HG02852 (cell line): ENCODE measurements at regions not wholly inside any gene's neighbourhood (a gene's known extent, or its start where the extent isn't known, plus 50 kb on each side); places are given as distances from the start of the nearest gene placed in this dataset.

Experiments used
- ATAC-seq: cut with Tn5 transposase; IDR thresholded peaks from one replicate; pipeline ENCODE4 v1.9.1; 2021; ENCODE audit warnings: mild to moderate bottlenecking, moderate library complexity; ENCODE audit not compliant: unreplicated experiment

- ATAC-seq = no peak
These were observed 269.4 kb upstream of the LRATD1 start for GRCh38 chr2:14363137-14363536.

DNA sequence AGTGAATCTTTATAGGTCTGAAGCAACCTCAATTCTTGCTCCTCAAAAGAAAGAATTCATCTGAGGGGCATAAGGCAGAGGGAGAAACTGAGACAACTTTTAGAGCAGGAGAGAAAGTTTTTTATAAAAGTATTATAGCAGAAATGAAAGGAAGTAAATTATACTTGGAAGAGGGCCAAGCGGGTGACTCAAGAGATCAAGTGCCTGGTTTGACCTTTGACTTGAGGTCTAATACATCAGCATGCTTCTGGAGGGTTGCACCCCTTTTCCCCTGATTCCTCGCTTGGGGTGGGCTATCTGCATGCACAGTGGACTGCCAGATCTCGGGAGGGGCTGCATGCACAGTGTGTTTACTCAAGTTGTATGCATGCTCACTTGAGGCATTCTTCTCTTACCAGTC is 268.5 kb upstream of the LRATD1 start:
- ATAC-seq = no peak

DNA sequence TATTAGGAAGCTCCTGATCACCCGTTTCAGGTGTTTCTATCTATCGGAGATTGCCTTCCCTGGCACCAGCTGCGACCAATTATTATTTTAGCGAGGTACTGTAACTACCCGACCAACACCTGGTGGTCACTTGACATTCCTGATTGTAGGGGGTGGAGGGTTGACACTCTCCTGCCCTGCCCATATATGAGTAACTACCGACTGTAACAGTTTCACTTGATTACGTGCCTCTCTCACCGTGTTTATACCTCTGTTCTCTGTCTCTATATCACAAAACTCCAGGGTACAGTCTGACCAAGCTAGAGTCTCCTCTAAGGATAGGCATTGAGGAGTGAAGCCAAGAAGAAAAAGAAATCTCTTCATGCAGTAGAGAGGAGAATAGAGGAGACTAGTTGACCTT is 268.0 kb upstream of the LRATD1 start:
- no peak for ATAC-seq

GRCh38 chr2:14385043-14385442 is 247.5 kb upstream of the LRATD1 start:
- ATAC-seq = no peak

GRCh38 chr2:14387332-14387731 is 245.2 kb upstream of the LRATD1 start:
- ATAC-seq = no peak

- ATAC-seq = no peak
These were observed 243.8 kb upstream of the LRATD1 start for GRCh38 chr2:14388724-14389123.

DNA sequence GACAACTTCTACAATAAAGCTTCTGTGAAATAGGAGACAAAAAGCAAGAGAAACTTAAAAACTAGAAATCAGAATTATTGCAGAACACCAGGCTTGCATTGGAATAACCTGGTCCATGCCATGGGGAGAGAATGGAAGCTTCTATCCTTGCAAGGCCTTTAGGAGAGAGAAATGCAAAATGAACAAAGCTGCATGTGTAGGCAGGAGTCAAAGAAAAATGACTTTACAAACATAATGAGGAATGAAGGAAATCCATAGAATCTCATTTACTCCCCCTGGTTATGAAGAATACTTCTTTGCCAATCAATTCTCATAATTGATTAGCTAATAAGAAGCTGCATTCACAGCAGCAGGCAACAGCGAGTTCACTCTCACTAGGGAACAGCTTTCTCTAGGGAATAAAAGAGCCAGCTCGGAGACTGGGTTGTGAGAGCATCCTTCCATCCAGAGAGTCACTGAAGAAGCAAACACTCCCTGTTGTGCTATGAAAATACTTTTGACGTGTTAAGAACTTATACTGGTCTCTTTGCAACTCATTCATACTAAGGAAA is 235.9 kb upstream of the LRATD1 start:
- no peak for ATAC-seq

GRCh38 chr2:14398641-14399040 is 233.9 kb upstream of the LRATD1 start:
- ATAC-seq = no peak

- ATAC-seq = no peak
These were observed 230.6 kb upstream of the LRATD1 start for GRCh38 chr2:14401873-14402272.

- no peak for ATAC-seq
These were observed 223.8 kb upstream of the LRATD1 start for GRCh38 chr2:14408695-14409094.

DNA sequence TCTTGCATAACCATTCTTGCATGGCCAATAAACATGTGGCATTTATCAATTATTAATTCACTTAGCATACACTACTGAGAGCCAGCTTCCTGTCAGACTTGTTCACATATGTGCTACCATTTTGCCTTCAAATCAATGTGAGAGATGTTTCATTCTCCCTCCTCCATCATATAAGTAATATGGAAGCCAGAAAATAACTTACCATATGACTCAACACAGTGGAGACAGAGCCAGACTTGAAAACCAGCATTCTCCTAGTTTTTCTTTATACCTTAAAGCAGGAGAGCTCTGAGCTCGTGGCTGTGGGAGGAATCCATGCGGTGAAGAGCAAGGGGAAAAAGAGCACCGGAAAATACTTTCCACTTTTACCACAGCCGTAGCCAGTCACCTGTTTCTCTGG is 215.0 kb upstream of the LRATD1 start:
- no peak for ATAC-seq

DNA sequence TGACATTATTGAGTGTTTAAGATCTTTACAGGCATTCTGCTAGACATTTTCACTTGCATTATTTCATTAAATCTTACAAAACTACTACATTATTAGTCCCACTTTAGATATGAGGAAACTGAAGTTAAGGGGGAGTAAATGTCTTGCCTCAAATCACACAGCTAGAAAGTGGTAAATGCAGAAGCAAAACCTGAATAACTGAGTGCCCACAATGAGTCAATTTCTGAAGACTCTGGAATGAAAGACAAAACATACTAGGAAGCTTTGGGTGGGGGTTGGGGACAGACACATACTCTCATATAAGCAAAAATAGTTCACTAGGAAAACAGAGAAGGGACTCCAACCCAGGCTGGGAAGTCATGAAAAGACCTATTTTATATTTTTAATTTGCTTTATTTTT is 214.4 kb upstream of the LRATD1 start:
- ATAC-seq = no peak

DNA sequence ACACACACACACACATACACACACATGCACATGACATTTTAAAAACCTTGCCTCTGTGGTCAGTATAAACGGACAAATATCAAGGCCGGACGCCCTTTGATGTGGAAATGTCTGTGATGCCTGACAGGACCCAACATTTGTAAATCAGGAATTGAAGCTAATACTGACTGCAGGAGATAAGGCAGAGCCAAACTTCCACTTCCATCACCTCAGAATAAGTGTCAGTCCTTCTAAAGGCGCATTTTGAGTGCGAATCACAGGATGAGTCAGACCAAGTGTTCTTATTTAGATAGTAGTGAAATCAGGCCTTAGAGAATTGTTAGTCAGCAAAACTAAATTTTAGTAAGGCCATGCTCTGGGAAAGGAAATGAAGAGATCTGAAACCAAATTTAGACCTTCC is 211.7 kb upstream of the LRATD1 start:
- peak; percentile 56 for ATAC-seq

- ATAC-seq = no peak
These were observed 210.1 kb upstream of the LRATD1 start for GRCh38 chr2:14422426-14422825.

GRCh38 chr2:14423145-14423906 is 209.2 kb upstream of the LRATD1 start:
- no peak for ATAC-seq

DNA sequence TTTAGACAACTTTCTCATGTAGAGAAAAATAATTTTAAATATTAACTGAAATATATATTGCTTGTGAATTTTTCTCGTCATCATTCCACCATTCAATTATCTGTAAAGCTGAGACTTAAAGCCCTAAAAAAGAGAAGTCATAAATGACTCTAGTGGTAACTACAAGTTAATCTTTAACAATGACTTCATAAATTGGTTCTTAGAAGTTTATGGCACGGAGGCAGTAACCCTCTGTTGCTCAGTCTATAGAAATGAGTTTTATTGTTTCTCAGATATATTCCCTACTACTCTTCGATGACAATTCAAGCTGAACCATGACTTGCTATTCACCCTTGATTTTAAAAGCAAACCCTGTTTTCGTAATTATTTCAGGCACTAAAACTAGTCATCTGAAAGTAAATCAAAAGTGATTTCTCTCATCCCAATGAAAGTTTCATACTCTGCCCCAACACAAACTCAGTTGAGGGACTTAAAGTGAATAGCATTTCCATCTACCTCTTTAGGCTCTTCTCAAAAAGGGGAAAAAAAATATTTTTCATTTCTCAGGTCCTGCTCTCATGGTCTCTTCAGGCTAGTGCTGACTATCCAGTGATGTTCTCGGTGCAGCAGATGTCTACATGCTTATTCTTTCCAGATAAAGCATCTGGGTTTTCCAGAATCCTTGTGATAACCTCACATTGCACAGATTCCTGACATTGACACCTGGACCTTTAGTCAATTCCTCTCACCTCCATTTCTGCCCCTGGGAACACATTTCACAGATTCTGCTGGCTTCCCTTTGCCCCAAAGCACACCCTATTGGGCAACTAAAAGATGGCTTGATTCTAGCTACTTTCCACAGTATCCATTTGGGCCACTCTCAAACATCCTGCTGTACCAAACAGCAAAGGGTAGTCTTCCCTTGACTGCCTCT is 207.8 kb upstream of the LRATD1 start:
- peak; percentile 39 for ATAC-seq

DNA sequence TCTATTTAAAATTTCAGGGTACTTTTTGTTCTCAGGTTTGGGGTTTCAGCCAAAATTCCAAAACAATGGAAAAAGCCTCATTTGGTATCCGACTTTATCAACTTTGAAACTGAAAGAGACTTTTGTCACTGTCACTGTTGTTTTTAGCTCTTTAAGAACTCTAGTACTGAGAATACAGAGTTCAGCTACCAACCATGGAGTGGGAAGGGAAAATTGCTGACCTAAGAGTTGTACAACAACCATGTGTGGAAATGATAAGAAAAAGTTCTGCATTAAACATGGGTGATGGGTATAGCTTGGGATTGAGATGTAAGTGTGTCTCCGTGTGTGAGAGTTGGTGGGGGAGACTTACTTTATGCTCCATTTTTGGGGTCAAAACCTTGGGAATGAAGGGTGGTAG is 206.6 kb upstream of the LRATD1 start:
- no peak for ATAC-seq

- ATAC-seq = no peak
These were observed 204.5 kb upstream of the LRATD1 start for GRCh38 chr2:14428056-14428455.

DNA sequence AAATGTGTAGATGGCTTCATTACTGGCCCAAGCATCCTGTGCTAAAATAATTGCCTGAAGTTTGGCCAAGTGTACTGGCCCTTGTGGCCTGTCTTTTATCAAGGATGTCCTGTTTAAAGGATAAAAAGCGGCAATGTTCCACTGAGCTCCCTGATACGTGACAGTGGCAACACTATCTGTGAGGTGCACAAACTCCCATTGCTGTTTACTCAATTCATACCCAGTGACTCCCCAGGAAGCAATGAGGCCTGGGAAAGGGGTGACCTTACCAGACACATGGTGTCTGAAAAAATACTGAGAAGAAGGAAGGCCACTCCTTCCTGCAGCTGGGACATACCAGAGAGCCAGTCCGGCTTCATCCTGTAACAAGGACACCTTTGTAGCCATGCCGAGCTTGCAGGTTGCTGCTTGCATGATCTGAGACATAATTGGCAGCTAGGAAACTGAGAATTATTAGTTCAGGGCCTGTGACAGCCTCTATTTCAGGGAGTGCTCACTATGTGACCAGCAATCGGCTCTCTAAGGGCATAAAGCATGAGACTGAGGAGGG is 198.5 kb upstream of the LRATD1 start:
- no peak for ATAC-seq

DNA sequence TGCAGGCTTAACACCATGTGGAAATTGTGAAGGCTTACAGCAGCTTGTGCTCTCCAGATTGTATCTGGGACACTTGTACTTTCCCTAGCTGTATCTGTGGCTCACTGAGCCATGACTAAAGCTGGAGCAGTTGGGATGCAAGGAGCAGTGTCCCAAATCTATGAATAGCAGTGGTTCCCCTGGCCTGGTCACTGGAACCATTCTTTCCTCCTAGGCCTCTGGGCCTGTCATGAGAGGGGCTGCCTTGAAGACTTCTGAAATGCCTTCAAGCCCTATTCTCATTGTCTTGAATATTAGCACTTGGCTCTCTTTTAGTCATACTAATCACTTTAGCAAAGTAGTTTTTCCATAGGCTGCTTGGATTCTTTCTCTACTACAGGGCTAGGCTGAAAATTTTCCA is 186.8 kb upstream of the LRATD1 start:
- ATAC-seq = no peak

DNA sequence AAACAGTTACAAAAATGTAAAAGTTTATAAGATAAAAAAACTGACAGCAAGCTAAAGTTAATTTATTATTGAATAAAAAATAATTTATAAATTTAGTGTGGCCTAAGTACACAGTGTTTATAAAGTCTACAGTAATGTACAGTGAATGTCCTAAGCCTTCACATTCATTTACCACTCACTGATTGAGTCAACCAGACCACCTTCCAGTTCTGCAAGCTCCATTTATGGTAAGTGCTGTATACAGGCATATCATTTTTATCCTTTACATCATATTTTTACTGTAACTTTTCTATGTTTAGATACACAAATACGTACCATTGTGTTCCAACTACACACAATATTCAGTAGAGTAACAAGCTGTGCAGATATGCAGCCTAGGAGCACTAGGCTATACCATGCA is 184.2 kb upstream of the LRATD1 start:
- ATAC-seq = no peak

DNA sequence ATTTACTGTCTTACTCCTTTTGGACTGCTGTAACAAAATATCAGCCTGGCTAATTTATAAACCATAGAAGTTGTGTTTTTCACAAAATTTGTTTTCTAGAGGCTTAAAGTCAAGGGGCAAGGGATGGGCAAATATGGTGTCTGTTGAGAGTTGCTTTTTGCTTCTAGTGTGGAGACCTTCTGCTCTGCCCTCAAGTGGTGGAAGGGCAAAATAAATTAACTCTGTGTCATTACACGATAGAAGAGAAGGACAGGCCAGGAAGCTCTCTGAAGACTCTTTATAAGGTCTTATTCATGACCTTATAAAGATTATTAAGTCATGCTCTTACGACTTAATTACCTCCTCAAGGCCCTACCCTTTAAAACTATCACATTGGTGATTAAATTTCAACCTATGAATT is 181.2 kb upstream of the LRATD1 start:
- no peak for ATAC-seq
